ENCODE measurements at regions not wholly inside any gene's neighbourhood (a gene's known extent, or its start where the extent isn't known, plus 50 kb on each side); places are given as distances from the start of the nearest gene placed in this dataset.
"Not testable (repeated sequence)": the region's sequence is repeated elsewhere in the genome, so short reads cannot be mapped to it uniquely, and the experiment has no call there.

DNA sequence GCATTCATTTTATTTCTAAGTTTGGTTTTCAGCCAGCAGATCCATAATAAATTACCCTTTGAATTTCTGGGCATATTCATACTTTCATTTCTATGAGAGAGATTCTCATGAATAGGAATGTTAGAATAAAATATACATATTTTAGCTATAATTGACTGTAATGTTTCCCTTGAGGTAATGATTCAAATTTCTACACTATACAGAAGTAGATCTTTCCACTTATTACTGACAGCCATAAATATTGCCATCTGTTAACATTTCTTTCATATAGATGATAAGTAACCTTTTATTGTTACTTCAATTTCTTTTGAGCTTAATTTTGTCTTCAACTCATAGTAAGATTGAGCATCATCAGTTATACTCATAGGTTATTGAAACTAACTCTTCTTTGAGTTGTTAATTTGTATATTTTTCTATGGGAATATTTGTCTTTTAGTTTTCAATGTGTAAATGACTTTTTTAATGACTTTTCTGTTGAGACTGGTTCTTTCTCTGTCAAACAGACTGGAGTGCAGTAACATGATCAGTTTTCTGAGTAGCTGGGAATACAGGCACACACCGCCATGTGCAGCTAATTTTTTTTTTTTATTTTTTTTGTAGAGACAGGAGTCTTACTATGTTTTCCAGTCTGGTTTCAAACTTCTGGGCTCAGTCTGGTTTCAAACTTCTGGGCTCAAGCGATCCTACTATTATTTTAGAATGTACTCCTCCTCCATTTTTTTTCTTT is 991.6 kb downstream of the SLC6A15 start:
- no peak for TF ChIP-seq POLR2A (IDR thresholded peaks at IDR 0.05; ENCODE audit: low read depth, low read length)
- DNase-seq (ENCODE audit: insufficient read length, low spot score): no peak
- no peak for FAIRE-seq

DNA sequence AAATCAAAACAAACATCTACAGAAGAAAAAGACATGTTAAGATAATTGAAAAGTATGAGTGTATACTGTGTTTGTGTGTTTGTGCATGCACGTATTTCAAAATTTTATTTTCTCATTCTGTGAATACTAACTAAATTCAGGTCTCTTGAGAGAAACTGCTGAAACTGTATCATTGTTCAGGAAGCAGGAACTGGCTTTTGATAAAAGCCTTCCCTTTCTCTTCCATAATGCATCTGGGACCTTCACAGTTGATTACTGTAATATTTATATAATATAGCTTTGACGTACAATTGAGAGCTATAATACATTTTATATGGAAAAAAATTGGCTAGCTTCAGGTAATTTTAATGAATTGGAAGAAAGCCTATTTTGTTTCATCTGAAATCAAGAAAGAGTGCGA is 993.5 kb downstream of the SLC6A15 start:
- no peak for DNase-seq (ENCODE audit: insufficient read length, low spot score)
- FAIRE-seq: no peak
- no peak for TF ChIP-seq POLR2A (IDR thresholded peaks at IDR 0.05; ENCODE audit: low read depth, low read length)

DNA sequence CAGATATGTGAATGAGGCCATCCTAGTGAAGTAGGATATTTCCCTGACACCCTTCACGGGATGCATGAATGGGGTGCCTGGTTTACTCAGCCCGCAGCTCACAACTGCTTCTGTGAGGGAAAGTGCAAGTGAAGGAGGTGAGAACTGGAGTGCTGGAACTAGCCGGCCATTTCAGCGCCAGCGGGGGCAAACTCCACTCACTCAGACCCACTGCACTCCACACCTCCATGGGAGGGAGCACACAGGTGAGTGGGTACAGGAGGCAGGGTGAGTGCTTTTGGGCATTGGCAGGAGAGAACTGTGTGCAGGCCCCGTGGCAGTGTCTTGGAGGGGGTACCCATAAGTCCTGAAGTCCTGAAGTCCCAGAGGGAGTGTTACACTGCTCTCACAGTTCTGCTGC is 1008.4 kb downstream of the SLC6A15 start:
- DNase-seq (ENCODE audit: insufficient read length, low spot score) (no peak), FAIRE-seq (no peak)

GRCh38 chr12:83896416-83896815 is 1016.2 kb downstream of the SLC6A15 start:
- DNase-seq (ENCODE audit: insufficient read length, low spot score) (no peak), FAIRE-seq (no peak)
- TF ChIP-seq POLR2A (IDR thresholded peaks at IDR 0.05; ENCODE audit: low read depth, low read length): no peak

More for the DNA sequence above, 1008.4 kb downstream of the SLC6A15 start:
- no peak for TF ChIP-seq POLR2A (IDR thresholded peaks at IDR 0.05; ENCODE audit: low read depth, low read length)

- FAIRE-seq (no peak), DNase-seq (ENCODE audit: insufficient read length, low spot score) (no peak)
- TF ChIP-seq POLR2A (IDR thresholded peaks at IDR 0.05; ENCODE audit: low read depth, low read length): no peak
Observed at GRCh38 chr12:83893101-83893500, 1019.5 kb downstream of the SLC6A15 start.

GRCh38 chr12:83889745-83890144 is 1022.9 kb downstream of the SLC6A15 start:
- FAIRE-seq (no peak), DNase-seq (ENCODE audit: insufficient read length, low spot score) (no peak)
- TF ChIP-seq POLR2A (IDR thresholded peaks at IDR 0.05; ENCODE audit: low read depth, low read length): no peak

GRCh38 chr12:83886479-83886878 is 1026.1 kb downstream of the SLC6A15 start:
- FAIRE-seq: no peak
- TF ChIP-seq POLR2A (IDR thresholded peaks at IDR 0.05; ENCODE audit: low read depth, low read length): no peak
- no peak for DNase-seq (ENCODE audit: insufficient read length, low spot score)

DNA sequence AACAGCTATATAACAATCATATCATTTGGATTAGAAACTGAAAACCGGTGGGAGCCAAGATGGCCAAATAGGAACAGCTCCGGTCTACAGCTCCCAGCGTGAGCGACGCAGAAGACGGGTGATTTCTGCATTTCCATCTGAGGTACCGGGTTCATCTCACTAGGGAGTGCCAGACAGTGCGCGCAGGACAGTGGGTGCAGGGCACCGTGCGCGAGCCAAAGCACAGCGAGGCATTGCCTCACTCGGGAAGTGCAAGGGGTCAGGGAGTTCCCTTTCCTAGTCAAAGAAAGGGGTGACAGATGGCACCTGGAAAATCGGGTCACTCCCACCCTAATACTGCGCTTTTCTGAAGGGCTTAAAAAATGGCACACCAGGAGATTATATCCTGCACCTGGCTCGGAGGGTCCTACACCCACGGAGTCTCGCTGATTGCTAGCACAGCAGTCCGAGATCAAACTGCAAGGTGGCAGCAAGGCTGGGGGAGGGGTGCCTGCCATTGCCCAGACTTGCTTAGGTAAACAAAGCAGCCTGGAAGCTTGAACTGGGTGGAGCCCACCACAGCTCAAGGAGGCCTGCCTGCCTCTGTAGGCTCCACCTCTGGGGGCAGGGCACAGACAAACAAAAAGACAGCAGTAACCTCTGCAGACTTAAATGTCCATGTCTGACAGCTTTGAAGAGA is 1041.5 kb downstream of the SLC6A15 start:
- FAIRE-seq; DNase-seq (ENCODE audit: insufficient read length, low spot score): not testable (repeated sequence)

DNA sequence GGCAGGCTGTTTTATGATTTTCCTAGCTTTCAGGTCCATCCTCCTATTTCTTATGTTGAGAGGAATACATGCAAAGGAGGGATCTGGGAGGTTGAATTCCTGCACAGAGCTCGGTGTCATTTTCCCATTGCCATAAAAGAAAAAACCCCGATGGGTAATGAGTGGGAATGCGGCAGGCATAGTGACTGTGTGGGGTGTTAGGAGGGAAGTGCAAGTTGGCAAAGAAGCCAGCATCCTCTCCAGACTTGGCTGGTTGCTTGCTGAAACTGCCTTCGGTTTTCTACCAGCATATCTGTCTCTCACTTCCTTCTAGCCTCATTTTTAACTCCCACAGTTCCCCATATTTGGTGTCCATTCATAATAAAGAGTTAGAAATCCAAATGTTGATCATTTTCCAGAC is 1046.1 kb downstream of the SLC6A15 start:
- DNase-seq (ENCODE audit: insufficient read length, low spot score): no peak
- TF ChIP-seq POLR2A (IDR thresholded peaks at IDR 0.05; ENCODE audit: low read depth, low read length): no peak
- no peak for FAIRE-seq

GRCh38 chr12:83865431-83865830 is 1047.2 kb downstream of the SLC6A15 start:
- DNase-seq (ENCODE audit: insufficient read length, low spot score) (no peak), FAIRE-seq (no peak)
- no peak for TF ChIP-seq POLR2A (IDR thresholded peaks at IDR 0.05; ENCODE audit: low read depth, low read length)

DNA sequence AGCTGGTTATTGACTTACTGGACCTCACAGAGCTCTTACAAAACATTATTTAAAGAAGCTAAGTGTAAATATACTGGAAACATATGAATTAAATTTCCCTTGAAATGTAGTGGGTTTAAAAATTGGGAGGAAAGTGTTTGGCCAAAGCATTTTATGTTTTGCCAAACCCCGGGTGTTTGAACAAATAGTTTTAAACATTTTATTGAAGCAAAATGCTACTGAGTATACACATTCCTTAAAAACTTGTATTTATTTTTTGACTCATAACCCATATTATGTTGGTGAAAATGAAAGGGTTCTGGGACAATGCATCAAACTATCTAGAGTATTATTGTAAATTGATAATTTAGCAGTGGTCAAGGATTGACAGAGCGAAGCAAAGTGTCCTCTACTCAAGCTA is 1048.5 kb downstream of the SLC6A15 start:
- no peak for TF ChIP-seq POLR2A (IDR thresholded peaks at IDR 0.05; ENCODE audit: low read depth, low read length)
- no peak for DNase-seq (ENCODE audit: insufficient read length, low spot score)
- no peak for FAIRE-seq

- TF ChIP-seq POLR2A (IDR thresholded peaks at IDR 0.05; ENCODE audit: low read depth, low read length): no peak
- FAIRE-seq (no peak), DNase-seq (ENCODE audit: insufficient read length, low spot score) (no peak)
Observed at GRCh38 chr12:83859021-83859420, 1053.6 kb downstream of the SLC6A15 start.

DNA sequence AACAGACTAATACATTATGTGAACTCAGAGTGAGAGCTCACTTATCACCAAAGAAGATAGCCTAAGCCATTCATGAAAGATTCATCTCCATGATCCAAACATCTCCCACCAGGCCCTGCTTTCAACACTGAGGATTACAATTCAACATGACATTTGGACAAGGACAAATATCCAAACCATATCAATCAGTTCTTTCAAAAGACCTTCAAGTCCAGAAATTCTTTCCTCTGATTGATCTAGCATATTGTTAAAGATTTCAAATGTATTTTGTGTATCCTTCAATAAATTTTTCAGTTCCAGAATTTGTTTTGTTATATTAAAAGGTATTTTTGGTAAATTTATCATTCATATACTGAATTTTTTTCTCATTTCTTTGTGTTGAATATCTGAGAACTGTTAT is 1055.8 kb downstream of the SLC6A15 start:
- DNase-seq (ENCODE audit: insufficient read length, low spot score): no peak
- FAIRE-seq: no peak
- TF ChIP-seq POLR2A (IDR thresholded peaks at IDR 0.05; ENCODE audit: low read depth, low read length): no peak

DNA sequence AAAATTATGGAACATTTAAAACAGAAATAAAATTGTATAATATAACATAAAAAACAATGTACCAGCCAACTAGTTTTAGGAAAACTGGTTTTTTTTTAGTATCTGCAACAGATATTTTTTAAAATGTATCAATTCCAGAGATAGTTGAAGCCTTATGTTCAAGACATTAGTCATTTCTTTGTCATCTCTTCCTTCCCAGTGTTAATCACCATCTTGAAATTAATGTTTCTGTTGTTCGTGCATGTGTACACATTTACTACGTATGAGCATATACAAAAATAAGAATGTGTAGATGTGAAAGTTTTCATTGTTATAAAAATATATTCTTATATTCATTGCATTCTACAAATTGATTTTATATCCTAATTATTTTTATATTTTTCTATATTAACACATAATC is 1062.1 kb downstream of the SLC6A15 start:
- TF ChIP-seq POLR2A (IDR thresholded peaks at IDR 0.05; ENCODE audit: low read depth, low read length): no peak
- FAIRE-seq (no peak), DNase-seq (ENCODE audit: insufficient read length, low spot score) (no peak)

- no peak for DNase-seq (ENCODE audit: insufficient read length, low spot score)
- FAIRE-seq: no peak
- TF ChIP-seq POLR2A (IDR thresholded peaks at IDR 0.05; ENCODE audit: low read depth, low read length): no peak
Observed at GRCh38 chr12:83848702-83849101, 1063.9 kb downstream of the SLC6A15 start.

Measured in H54 (cell line).